H9 (cell line): ENCODE measurements at regions not wholly inside any gene's neighbourhood (a gene's known extent, or its start where the extent isn't known, plus 50 kb on each side); places are given as distances from the start of the nearest gene placed in this dataset.

Experiments used
- DNase-seq: peaks from one replicate; pipeline ENCODE4 v3.0.0-alpha.2; 2017
- H2AFZ ChIP-seq: one replicate; pipeline ENCODE4 v1.6.1; 2013; ENCODE audit warnings: mild to moderate bottlenecking, low read length, control low read depth, moderate library complexity
- H2AK5ac ChIP-seq: 2 replicates; pipeline ENCODE4 v1.6.1; 2013; ENCODE audit warnings: low read length, control low read depth, mixed read lengths; ENCODE audit not compliant: insufficient read length
- H2BK120ac ChIP-seq: one replicate; pipeline ENCODE4 v1.6.1; 2013; ENCODE audit warnings: low read depth, mild to moderate bottlenecking, low read length, control low read depth, inconsistent platforms; ENCODE audit not compliant: poor library complexity, severe bottlenecking
- H2BK12ac ChIP-seq: 2 replicates; pipeline ENCODE4 v1.6.1; 2013; ENCODE audit warnings: low read length, control low read depth, mixed read lengths, low read depth; ENCODE audit not compliant: insufficient read length
- H2BK15ac ChIP-seq: 2 replicates; pipeline ENCODE4 v1.6.1; 2013; ENCODE audit warnings: low read depth, low read length, control low read depth
- H2BK20ac ChIP-seq: one replicate; pipeline ENCODE4 v1.6.1; 2013; ENCODE audit warnings: low read depth, mild to moderate bottlenecking, low read length, control low read depth, inconsistent platforms; ENCODE audit not compliant: poor library complexity, severe bottlenecking
- H2BK5ac ChIP-seq: 2 replicates; pipeline ENCODE4 v1.6.1; 2013; ENCODE audit warnings: low read length, control low read depth, mixed read lengths; ENCODE audit not compliant: insufficient read length
- H3K14ac ChIP-seq: 2 replicates; pipeline ENCODE4 v1.6.1; 2013; ENCODE audit warnings: low read length, control low read depth; ENCODE audit not compliant: insufficient read depth
- H3K18ac ChIP-seq: 2 replicates; pipeline ENCODE4 v1.6.1; 2013; ENCODE audit warnings: low read depth, mild to moderate bottlenecking, mixed read lengths, low read length, control low read depth; ENCODE audit not compliant: insufficient read length
- H3K23ac ChIP-seq: 2 replicates; pipeline ENCODE4 v1.6.1; 2013; ENCODE audit warnings: low read length, control low read depth, mixed read lengths, low read depth; ENCODE audit not compliant: insufficient read length
- H3K23me2 ChIP-seq: 2 replicates; pipeline ENCODE4 v1.6.1; 2013; ENCODE audit warnings: low read depth, mild to moderate bottlenecking, mixed read lengths, low read length, control low read depth; ENCODE audit not compliant: insufficient read length, poor library complexity, severe bottlenecking
- H3K27ac ChIP-seq: 2 replicates; pipeline ENCODE4 v1.5.1; 2013; ENCODE audit warnings: low read length, control low read depth, mixed read lengths, low read depth; ENCODE audit not compliant: insufficient read length
- H3K27me3 ChIP-seq: 2 replicates; pipeline ENCODE4 v1.6.1; 2013; ENCODE audit warnings: low read length, control low read depth, inconsistent platforms; ENCODE audit not compliant: insufficient read depth
- H3K4ac ChIP-seq: 2 replicates; pipeline ENCODE4 v1.6.1; 2013; ENCODE audit warnings: low read depth, mild to moderate bottlenecking, control low read depth, inconsistent platforms, low read length, moderate library complexity
- H3K4me1 ChIP-seq: 2 replicates; pipeline ENCODE4 v1.6.1; 2013; ENCODE audit warnings: low read length, control low read depth, inconsistent platforms; ENCODE audit not compliant: insufficient read depth
- H3K4me2 ChIP-seq: 2 replicates; pipeline ENCODE4 v1.6.1; 2013; ENCODE audit warnings: low read length, control low read depth, mixed read lengths; ENCODE audit not compliant: insufficient read length, insufficient read depth
- H3K56ac ChIP-seq: 2 replicates; pipeline ENCODE4 v1.6.1; 2013; ENCODE audit warnings: low read depth, mild to moderate bottlenecking, mixed read lengths, low read length, control low read depth; ENCODE audit not compliant: insufficient read length
- H3K79me1 ChIP-seq: 2 replicates; pipeline ENCODE4 v1.6.1; 2013; ENCODE audit warnings: low read depth, mild to moderate bottlenecking, moderate library complexity, low read length, control low read depth, inconsistent platforms; ENCODE audit not compliant: insufficient read depth, poor library complexity, severe bottlenecking
- H3K79me2 ChIP-seq: 2 replicates; pipeline ENCODE4 v1.6.1; 2013; ENCODE audit warnings: low read length, control low read depth, inconsistent platforms; ENCODE audit not compliant: insufficient read depth
- H3K9ac ChIP-seq: 2 replicates; pipeline ENCODE4 v1.6.1; 2013; ENCODE audit warnings: low read length, control low read depth, mixed read lengths; ENCODE audit not compliant: insufficient read length; ENCODE audit errors: extremely low read depth
- H3K9me3 ChIP-seq: one replicate; pipeline ENCODE4 v1.6.1; 2013; ENCODE audit warnings: low read depth, low read length, inconsistent platforms; ENCODE audit not compliant: control insufficient read depth
- H3T11ph ChIP-seq: one replicate; pipeline ENCODE4 v1.6.1; 2013; ENCODE audit warnings: mild to moderate bottlenecking, low read length, control low read depth, inconsistent platforms
- H4K20me1 ChIP-seq: one replicate; pipeline ENCODE4 v1.6.1; 2013; ENCODE audit not compliant: control insufficient read depth, insufficient read length, insufficient read depth
- H4K5ac ChIP-seq: 2 replicates; pipeline ENCODE4 v1.6.1; 2013; ENCODE audit warnings: low read depth, mild to moderate bottlenecking, mixed read lengths, low read length, control low read depth; ENCODE audit not compliant: insufficient read length
- H4K8ac ChIP-seq: replicated peaks from 2 replicates; pipeline ENCODE4 v1.6.1; 2013; ENCODE audit warnings: low read length, control low read depth, mixed read lengths, low read depth; ENCODE audit not compliant: insufficient read length
- H4K91ac ChIP-seq: 2 replicates; pipeline ENCODE4 v1.6.1; 2013; ENCODE audit warnings: low read depth, mild to moderate bottlenecking, moderate library complexity, mixed read lengths, low read length, control low read depth; ENCODE audit not compliant: insufficient read length
- H3K27ac Mint-ChIP-seq, 3 experiments: 2 replicates in 2 of 3; 3 replicates in 1 of 3; pipeline ENCODE4 v1.8.0; 2020 to 2021; ENCODE audit warnings: mixed read lengths in 3 of 3, mild to moderate bottlenecking in 1 of 3, moderate library complexity in 1 of 3
- H3K27me3 Mint-ChIP-seq: 2 replicates; pipeline ENCODE4 v1.8.0; 2021; ENCODE audit warnings: low read depth, mild to moderate bottlenecking, moderate library complexity, mixed read lengths
- H3K36me3 Mint-ChIP-seq, 3 experiments: 2 replicates in 2 of 3; 3 replicates in 1 of 3; pipeline ENCODE4 v1.8.0; 2020 to 2021; ENCODE audit warnings: low read depth in 3 of 3, mixed read lengths in 3 of 3; ENCODE audit not compliant: insufficient read depth in 1 of 3
- H3K4me1 Mint-ChIP-seq, 2 experiments: 2 replicates each; pipeline ENCODE4 v1.8.0; 2020; ENCODE audit warnings: mixed read lengths in 2 of 2
- H3K4me3 Mint-ChIP-seq, 2 experiments: 2 replicates in 1 of 2; 3 replicates in 1 of 2; pipeline ENCODE4 v1.8.0; 2020 to 2021; ENCODE audit warnings: mild to moderate bottlenecking in 2 of 2, mixed read lengths in 2 of 2, moderate library complexity in 1 of 2
- H3K9me3 Mint-ChIP-seq, 2 experiments: 2 replicates in 1 of 2; 3 replicates in 1 of 2; pipeline ENCODE4 v1.8.0; 2020; ENCODE audit warnings: mild to moderate bottlenecking in 2 of 2, mixed read lengths in 2 of 2, moderate library complexity in 1 of 2
- TF ChIP-seq, protein P1 (sequence below): fragments of 200-600 bp; sonication (generic); conservative IDR thresholded peaks from 3 replicates; pipeline ENCODE4 v1.8.0; 2021; ENCODE audit warnings: antibody characterized with exemption, mild to moderate bottlenecking

DNA sequence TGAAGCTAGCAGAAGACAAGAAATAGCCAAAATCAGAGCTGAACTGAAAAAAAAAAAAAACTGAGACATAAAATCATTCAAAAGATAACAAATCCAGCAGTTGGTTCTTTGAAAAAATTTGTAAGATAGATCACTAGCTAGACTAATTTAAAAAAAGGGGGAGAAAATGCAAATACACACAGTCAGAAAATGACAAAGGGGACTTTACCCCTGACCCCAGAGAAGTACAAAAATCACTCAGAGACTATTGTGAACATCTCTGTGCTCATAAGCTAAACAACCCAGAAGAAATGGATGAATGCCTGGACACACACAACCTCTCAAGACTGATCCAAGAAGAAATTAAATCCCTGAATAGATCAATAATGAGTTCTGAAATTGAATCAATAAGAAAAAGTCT lies 914.3 kb upstream of the API5 start:
- Histone ChIP-seq H3K9ac (no peak overlapping the region), H2BK120ac (no peak overlapping the region), H2BK5ac (no peak overlapping the region), H3K56ac (no peak overlapping the region), H3K4ac (no peak overlapping the region), H3K27ac (no peak overlapping the region), H4K20me1 (no peaks in the 10 kb centered on the region), H3K4me1 (no peaks in the 10 kb centered on the region; the same call in 1 of the 2 replicates), H2BK15ac (no peak overlapping the region), H2BK20ac (no peak overlapping the region), H3K79me1 (no peaks in the 10 kb centered on the region), H4K5ac (no peak overlapping the region), H3K18ac (no peak overlapping the region), H3K23me2 (no peaks in the 10 kb centered on the region), H3K27me3 (no peaks in the 10 kb centered on the region), H3K79me2 (no peaks in the 10 kb centered on the region), H3K4me2 (no peak overlapping the region), H2BK12ac (no peak overlapping the region), H4K8ac (no peak overlapping the region), H3K14ac (no peak overlapping the region), H3K23ac (no peak overlapping the region), H3K9me3 (no peaks in the 10 kb centered on the region), H3T11ph (no peak overlapping the region), H2AFZ (no peak overlapping the region), H2AK5ac (no peak overlapping the region), H4K91ac (no peak overlapping the region)
- Mint-ChIP-seq H3K36me3 (peaks cover 1 to 20% (median 3%) of the 10 kb centered on the region in 3 experiments; a peak in 4 of 7 replicates), H3K9me3 (peaks cover 8 to 23% of the 10 kb centered on the region in 2 experiments), H3K27ac (no peak overlapping the region), H3K4me3 (no peak overlapping the region), H3K4me1 (peaks cover 14 to 17% of the 10 kb centered on the region in 2 experiments), H3K27me3 (no peaks in the 10 kb centered on the region)
- no peak for DNase-seq
- TF ChIP-seq, protein P1, sequence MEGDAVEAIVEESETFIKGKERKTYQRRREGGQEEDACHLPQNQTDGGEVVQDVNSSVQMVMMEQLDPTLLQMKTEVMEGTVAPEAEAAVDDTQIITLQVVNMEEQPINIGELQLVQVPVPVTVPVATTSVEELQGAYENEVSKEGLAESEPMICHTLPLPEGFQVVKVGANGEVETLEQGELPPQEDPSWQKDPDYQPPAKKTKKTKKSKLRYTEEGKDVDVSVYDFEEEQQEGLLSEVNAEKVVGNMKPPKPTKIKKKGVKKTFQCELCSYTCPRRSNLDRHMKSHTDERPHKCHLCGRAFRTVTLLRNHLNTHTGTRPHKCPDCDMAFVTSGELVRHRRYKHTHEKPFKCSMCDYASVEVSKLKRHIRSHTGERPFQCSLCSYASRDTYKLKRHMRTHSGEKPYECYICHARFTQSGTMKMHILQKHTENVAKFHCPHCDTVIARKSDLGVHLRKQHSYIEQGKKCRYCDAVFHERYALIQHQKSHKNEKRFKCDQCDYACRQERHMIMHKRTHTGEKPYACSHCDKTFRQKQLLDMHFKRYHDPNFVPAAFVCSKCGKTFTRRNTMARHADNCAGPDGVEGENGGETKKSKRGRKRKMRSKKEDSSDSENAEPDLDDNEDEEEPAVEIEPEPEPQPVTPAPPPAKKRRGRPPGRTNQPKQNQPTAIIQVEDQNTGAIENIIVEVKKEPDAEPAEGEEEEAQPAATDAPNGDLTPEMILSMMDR, result no peak
